ENCODE measurements at regions not wholly inside any gene's neighbourhood (a gene's known extent, or its start where the extent isn't known, plus 50 kb on each side); places are given as distances from the start of the nearest gene placed in this dataset.

- Histone ChIP-seq H4K5ac (ENCODE audit: insufficient read length, low read depth, low read length) (no peak overlapping the region), H2BK12ac (ENCODE audit: low read depth, low read length) (no peak overlapping the region), H3K36me3 (ENCODE audit: control insufficient read depth in 2 of 4, insufficient read depth in 4 of 4, low read length in 3 of 4) (no peaks in the 10 kb centered on the region), H3K27me3 (replicated peaks in 1 of 4; ENCODE audit: control insufficient read depth in 3 of 4, extremely low read depth in 1 of 4, insufficient read depth in 3 of 4, low read length in 3 of 4) (no peaks in the 10 kb centered on the region), H3K56ac (replicated peaks; ENCODE audit: insufficient read length, low read depth, low read length) (no peak overlapping the region), H2AK5ac (ENCODE audit: low read depth, low read length) (no peak overlapping the region), H3K9ac (replicated peaks in 1 of 4; ENCODE audit: extremely low read depth in 1 of 4, low read depth in 3 of 4, low read length in 3 of 4) (no peak overlapping the region), H2BK5ac (ENCODE audit: low read depth, low read length) (no peak overlapping the region), H3K9me3 (ENCODE audit: insufficient read depth in 2 of 2, low read depth in 1 of 2, low read length in 1 of 2) (no peaks in the 10 kb centered on the region), H3K23ac (ENCODE audit: insufficient read length) (no peak overlapping the region), H2AFZ (ENCODE audit: low read length) (no peak overlapping the region), H2BK120ac (replicated peaks; ENCODE audit: low read depth, low read length) (no peak overlapping the region), H3K4me3 (ENCODE audit: extremely low read depth in 1 of 4, insufficient read depth in 2 of 4, low read depth in 3 of 4, low read length in 4 of 4) (no peak overlapping the region), H3K79me1 (ENCODE audit: low read depth, low read length) (no peaks in the 10 kb centered on the region), H4K20me1 (replicated peaks in 1 of 2; ENCODE audit: control insufficient read depth in 1 of 2, insufficient read depth in 2 of 2, low read length in 2 of 2) (no peaks in the 10 kb centered on the region), H3K79me2 (ENCODE audit: control insufficient read depth in 1 of 2, insufficient read depth in 2 of 2, low read length in 2 of 2) (no peaks in the 10 kb centered on the region), H4K8ac (ENCODE audit: extremely low read depth, insufficient read depth, low read length) (no peak overlapping the region), H3K4me1 (replicated peaks in 1 of 4; ENCODE audit: control insufficient read depth in 3 of 4, insufficient read depth in 4 of 4, low read length in 3 of 4) (no peaks in the 10 kb centered on the region), H3K23me2 (ENCODE audit: low read depth, low read length) (no peaks in the 10 kb centered on the region), H3K27ac (ENCODE audit: low read depth, low read length) (no peak overlapping the region), H2BK20ac (ENCODE audit: low read length) (no peak overlapping the region), H3K4me2 (ENCODE audit: insufficient read depth in 1 of 2, low read depth in 2 of 2, low read length in 2 of 2) (no peak overlapping the region), H4K91ac (replicated peaks; ENCODE audit: insufficient read length, low read length) (no peak overlapping the region), H2BK15ac (ENCODE audit: low read length) (no peak overlapping the region), H3K4ac (replicated peaks; ENCODE audit: insufficient read length, low read depth, low read length) (no peak overlapping the region), H3K14ac (ENCODE audit: insufficient read length) (no peak overlapping the region), H3K18ac (ENCODE audit: extremely low read depth, low read length) (no peak overlapping the region)
- DNase-seq (ENCODE audit: low read depth in 1 of 2, low spot score in 2 of 2) (no peak), FAIRE-seq (no peak)
- TF ChIP-seq BACH1 (IDR thresholded peaks at IDR 0.05; ENCODE audit: low read length), result no peak
- TF ChIP-seq CEBPB (IDR thresholded peaks at IDR 0.05; ENCODE audit: low read depth, low read length), result no peak
- no peak for TF ChIP-seq NANOG (IDR thresholded peaks at IDR 0.05; ENCODE audit: insufficient read depth, low read depth, low read length, poor library complexity, severe bottlenecking)
- TF ChIP-seq SAP30 (IDR thresholded peaks at IDR 0.05; ENCODE audit: insufficient read depth, insufficient replicate concordance, low read length), result no peak
- TF ChIP-seq CREB1 (IDR thresholded peaks at IDR 0.05), result no peak
- no peak for TF ChIP-seq CHD1 (IDR thresholded peaks at IDR 0.05; ENCODE audit: low read depth, low read length)
- no peak for TF ChIP-seq POU5F1 (IDR thresholded peaks at IDR 0.05; ENCODE audit: low read depth, low read length)
- TF ChIP-seq RNF2 (IDR thresholded peaks at IDR 0.05; ENCODE audit: borderline replicate concordance, low read depth, low read length, missing control alignments, poor library complexity, severe bottlenecking), result no peak
- no peak for TF ChIP-seq RXRA (IDR thresholded peaks at IDR 0.05; ENCODE audit: insufficient read depth, low read depth, low read length)
- TF ChIP-seq FOSL1 (IDR thresholded peaks at IDR 0.05; ENCODE audit: insufficient read depth, low read depth, low read length), result no peak
- no peak for TF ChIP-seq ATF3 (IDR thresholded peaks at IDR 0.05; ENCODE audit: insufficient read depth, low read depth, low read length)
- POLR2A ChIA-PET (ENCODE audit: partially characterized antibody), result no interaction called here
- CTCF ChIA-PET (ENCODE audit: partially characterized antibody), result interaction anchor here (0.6 kb wide), 1 partner anchor 212 kb away, joined by 5 read pairs; no protein-coding TSS in a partner anchor
Observed at GRCh38 chr1:96145492-96145891, 576.1 kb upstream of the PTBP2 start.

Measured in H1 (cell line).